ENCODE measurements at regions not wholly inside any gene's neighbourhood (a gene's known extent, or its start where the extent isn't known, plus 50 kb on each side); places are given as distances from the start of the nearest gene placed in this dataset.
"Not testable (repeated sequence)": the region's sequence is repeated elsewhere in the genome, so short reads cannot be mapped to it uniquely, and the experiment has no call there.

DNA sequence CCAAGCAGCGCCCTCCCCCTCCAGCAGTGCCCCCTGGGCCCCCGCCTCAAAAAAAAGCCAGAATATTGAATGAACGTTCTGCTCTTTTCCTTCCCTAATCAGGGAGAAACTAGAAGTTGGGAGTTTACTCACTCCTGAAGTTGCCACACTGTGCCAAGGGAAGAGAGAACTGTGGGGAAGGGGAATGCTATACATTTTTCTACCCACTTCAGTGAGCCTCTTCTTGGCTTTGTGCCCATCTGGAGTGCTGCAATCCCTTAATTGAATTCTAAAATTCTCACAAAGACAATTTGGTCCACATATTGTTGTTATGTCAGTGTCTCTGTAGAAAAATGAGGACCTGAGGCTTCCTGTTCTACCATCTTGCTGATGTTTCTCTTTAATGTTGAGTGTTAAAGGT, 443.7 kb downstream of the DIRAS2 start:
- intact Hi-C loops (cut with DNase I; ENCODE audit: low total_unique reads): no loop called here
- DNase-seq: no peak
- H3K27ac ChIP-seq: no peak overlapping the region
- no peaks in the 10 kb centered on the region for H3K9me3 ChIP-seq
- TF ChIP-seq CTCF (IDR thresholded peaks at IDR 0.05) (no peak), POLR2A (IDR thresholded peaks at IDR 0.05) (no peak)
- H3K36me3 ChIP-seq: no peaks in the 10 kb centered on the region
- H3K27me3 ChIP-seq: no peaks in the 10 kb centered on the region
- no peak overlapping the region for H3K4me3 ChIP-seq
- H3K4me1 ChIP-seq: no peaks in the 10 kb centered on the region

DNA sequence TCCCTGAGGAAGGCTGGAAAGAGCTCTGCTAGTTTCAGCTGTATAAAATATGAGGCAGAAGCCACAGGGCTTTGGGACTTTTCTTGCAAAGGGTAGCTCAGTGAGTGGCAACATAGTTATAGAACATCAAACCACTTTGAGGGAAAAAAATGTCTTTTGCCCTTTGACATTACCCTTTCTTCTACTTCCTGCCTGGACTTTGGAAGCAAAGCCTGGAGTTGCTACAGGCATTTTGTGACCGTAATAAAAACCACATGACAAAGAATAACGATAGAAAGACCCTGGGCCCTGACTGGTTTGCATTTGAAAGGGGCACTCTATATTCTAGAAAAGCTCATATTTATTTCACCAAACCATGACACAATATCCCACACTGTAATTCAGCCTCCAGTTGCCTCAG, 440.9 kb downstream of the DIRAS2 start:
- no peak for TF ChIP-seq POLR2A (IDR thresholded peaks at IDR 0.05)
- no peak for TF ChIP-seq CTCF (IDR thresholded peaks at IDR 0.05)
- Histone ChIP-seq H3K4me3 (no peak overlapping the region), H3K4me1 (no peaks in the 10 kb centered on the region), H3K9me3 (no peaks in the 10 kb centered on the region), H3K36me3 (no peaks in the 10 kb centered on the region), H3K27ac (no peak overlapping the region), H3K27me3 (no peaks in the 10 kb centered on the region)
- no peak for DNase-seq
- intact Hi-C loops (cut with DNase I; ENCODE audit: low total_unique reads): no loop called here

DNA sequence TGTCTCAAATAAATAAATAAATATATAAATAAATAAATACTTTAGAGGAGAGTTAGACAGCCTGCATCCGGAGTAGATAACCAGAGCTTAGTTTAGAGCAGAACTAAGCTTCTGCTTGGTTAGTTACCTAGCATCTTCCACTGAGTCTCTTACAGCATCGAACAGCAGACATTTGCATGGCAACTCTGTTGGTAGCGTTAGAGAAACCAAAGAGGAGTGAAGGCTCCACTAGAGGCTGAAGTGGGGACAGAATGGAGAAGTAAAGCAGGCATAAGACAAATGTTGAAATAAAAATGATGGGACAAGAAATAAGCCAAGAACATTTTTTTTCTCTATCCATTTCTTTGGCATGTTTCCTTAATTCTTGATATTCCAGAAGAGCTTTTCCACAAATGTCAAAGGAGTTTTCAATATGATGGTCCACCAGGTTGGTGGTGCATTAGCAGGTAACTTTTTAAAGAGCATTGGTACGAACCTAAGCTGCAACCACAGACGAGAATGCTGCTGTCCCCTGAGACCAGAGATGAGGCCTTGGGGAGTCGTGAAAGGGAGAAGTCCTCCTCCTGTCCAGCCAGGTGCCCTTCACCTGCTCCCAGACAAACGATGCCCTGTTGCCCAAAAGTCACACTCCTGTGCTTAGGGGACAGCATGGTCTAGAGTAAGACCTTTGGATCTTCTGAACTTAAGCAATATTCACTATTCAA, 438.3 kb downstream of the DIRAS2 start:
- intact Hi-C loops (cut with DNase I; ENCODE audit: low total_unique reads): no loop called here
- Histone ChIP-seq H3K27me3 (no peaks in the 10 kb centered on the region), H3K36me3 (no peaks in the 10 kb centered on the region), H3K9me3 (no peaks in the 10 kb centered on the region), H3K27ac (no peak overlapping the region), H3K4me1 (no peaks in the 10 kb centered on the region), H3K4me3 (no peak overlapping the region)
- no peak for DNase-seq
- no peak for TF ChIP-seq POLR2A (IDR thresholded peaks at IDR 0.05)
- TF ChIP-seq CTCF (IDR thresholded peaks at IDR 0.05): no peak

GRCh38 chr9:90213045-90213444, 429.6 kb downstream of the DIRAS2 start:
- intact Hi-C loops (cut with DNase I; ENCODE audit: low total_unique reads); H3K36me3 ChIP-seq; H3K27me3 ChIP-seq; H3K4me1 ChIP-seq; DNase-seq; H3K27ac ChIP-seq; H3K4me3 ChIP-seq; H3K9me3 ChIP-seq: not testable (repeated sequence)

- Histone ChIP-seq H3K4me3 (no peak overlapping the region), H3K27me3 (no peaks in the 10 kb centered on the region), H3K9me3 (no peaks in the 10 kb centered on the region), H3K27ac (no peak overlapping the region), H3K4me1 (no peaks in the 10 kb centered on the region), H3K36me3 (no peaks in the 10 kb centered on the region)
- DNase-seq: no peak
- intact Hi-C loops (cut with DNase I; ENCODE audit: low total_unique reads): no loop called here
- no peak for TF ChIP-seq CTCF (IDR thresholded peaks at IDR 0.05)
- TF ChIP-seq POLR2A (IDR thresholded peaks at IDR 0.05): no peak
Measured at GRCh38 chr9:90219548-90220118, 423.0 kb downstream of the DIRAS2 start.

DNA sequence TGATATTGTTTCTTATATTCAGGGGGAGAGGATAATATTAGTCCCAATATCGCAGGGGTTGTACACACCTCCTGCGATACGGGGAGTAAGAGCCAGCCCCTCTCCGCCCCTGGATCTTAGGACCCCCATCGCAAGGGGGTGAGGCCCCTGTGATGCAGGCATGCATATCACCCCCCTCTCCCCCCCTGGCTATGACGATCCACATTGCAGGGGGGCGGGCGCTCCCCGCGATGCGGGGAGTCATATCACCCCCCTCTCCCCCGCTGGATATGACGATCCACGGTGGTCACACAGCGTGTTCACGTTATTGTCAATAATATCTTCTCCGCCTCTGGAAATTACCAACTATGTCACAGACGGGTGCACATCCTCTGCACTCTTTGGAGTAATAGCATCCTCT, 420.7 kb downstream of the DIRAS2 start:
- H3K4me1 ChIP-seq; intact Hi-C loops (cut with DNase I; ENCODE audit: low total_unique reads); H3K4me3 ChIP-seq; H3K9me3 ChIP-seq; H3K27me3 ChIP-seq; H3K36me3 ChIP-seq; DNase-seq; H3K27ac ChIP-seq: not testable (repeated sequence)
